ENCODE measurements at regions not wholly inside any gene's neighbourhood (a gene's known extent, or its start where the extent isn't known, plus 50 kb on each side); places are given as distances from the start of the nearest gene placed in this dataset.

DNA sequence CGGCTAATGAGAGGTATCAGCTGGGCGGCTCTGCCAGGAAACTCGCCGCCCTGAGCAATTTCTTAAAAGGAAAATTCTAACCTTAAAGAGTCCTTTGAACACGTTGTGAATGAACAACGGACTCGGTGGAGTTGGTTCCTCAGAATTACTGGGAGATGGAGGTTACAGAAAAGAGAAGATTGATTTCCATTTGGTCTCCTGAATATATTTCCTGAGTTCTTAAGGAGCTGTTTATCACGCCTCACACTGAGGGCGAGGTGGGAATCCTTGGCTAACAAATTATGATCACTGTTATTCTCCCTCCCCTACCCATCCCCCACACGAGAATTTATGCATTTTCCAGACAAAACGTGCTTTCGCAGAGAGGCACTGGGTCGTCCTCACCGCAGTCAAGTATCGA, 194.5 kb upstream of the C14orf180 start:
- TF ChIP-seq ZNF121 (tag by site-specific recombination; IDR thresholded peaks at IDR 0.05) (no peak), ZNF114 (tag by site-specific recombination; IDR thresholded peaks at IDR 0.05) (no peak)
- TF ChIP-seq, protein P1, sequence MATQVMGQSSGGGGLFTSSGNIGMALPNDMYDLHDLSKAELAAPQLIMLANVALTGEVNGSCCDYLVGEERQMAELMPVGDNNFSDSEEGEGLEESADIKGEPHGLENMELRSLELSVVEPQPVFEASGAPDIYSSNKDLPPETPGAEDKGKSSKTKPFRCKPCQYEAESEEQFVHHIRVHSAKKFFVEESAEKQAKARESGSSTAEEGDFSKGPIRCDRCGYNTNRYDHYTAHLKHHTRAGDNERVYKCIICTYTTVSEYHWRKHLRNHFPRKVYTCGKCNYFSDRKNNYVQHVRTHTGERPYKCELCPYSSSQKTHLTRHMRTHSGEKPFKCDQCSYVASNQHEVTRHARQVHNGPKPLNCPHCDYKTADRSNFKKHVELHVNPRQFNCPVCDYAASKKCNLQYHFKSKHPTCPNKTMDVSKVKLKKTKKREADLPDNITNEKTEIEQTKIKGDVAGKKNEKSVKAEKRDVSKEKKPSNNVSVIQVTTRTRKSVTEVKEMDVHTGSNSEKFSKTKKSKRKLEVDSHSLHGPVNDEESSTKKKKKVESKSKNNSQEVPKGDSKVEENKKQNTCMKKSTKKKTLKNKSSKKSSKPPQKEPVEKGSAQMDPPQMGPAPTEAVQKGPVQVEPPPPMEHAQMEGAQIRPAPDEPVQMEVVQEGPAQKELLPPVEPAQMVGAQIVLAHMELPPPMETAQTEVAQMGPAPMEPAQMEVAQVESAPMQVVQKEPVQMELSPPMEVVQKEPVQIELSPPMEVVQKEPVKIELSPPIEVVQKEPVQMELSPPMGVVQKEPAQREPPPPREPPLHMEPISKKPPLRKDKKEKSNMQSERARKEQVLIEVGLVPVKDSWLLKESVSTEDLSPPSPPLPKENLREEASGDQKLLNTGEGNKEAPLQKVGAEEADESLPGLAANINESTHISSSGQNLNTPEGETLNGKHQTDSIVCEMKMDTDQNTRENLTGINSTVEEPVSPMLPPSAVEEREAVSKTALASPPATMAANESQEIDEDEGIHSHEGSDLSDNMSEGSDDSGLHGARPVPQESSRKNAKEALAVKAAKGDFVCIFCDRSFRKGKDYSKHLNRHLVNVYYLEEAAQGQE (tag by site-specific recombination; IDR thresholded peaks at IDR 0.05), result no peak
- no peaks in the 10 kb centered on the region for H3K4me1 ChIP-seq (ENCODE audit: control insufficient read depth, insufficient read depth, low read length)
- no peak overlapping the region for H3K4me3 ChIP-seq (ENCODE audit: low read depth, low read length)
- H3K27ac ChIP-seq (ENCODE audit: extremely low read depth, low read depth, low read length), result no peak overlapping the region
- POLR2A ChIA-PET, result no interaction called here
- CTCF ChIA-PET, result no interaction called here
- no peaks in the 10 kb centered on the region for H3K9me3 ChIP-seq (ENCODE audit: control insufficient read depth, insufficient read depth, low read depth, low read length)
- no peaks in the 10 kb centered on the region for H3K36me3 ChIP-seq (ENCODE audit: control insufficient read depth in 2 of 2, insufficient read depth in 1 of 2, low read length in 2 of 2)

DNA sequence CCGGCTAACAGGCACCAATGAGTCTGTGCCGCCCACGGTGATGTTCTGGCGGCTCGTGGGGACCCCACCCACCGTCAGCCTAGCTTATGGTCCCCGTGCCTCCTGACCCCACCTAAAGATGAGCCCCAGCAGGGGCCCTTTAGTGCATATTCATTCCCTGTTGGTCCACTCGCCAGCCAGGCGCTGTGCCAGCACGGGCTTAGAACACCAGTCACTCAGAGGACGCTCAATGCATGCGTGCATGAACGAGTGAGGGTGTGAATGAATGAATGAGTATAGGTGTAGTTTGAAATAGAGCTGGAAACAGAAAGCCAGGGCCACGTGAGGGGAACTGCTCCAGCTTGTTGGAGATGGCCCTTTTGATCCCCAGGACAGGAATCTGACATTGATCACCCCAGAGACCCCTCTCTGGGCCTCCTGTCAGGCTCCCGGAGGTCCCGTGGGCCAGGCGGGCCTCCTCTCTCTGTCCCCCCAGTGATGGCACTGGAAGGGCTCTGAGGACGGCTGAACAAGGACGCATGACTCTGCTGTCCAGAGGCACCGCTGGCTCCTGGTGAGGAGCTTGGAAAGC, 193.9 kb upstream of the C14orf180 start:
- H3K4me3 ChIP-seq (ENCODE audit: low read depth, low read length), result no peak overlapping the region
- ChIA-PET CTCF (no interaction called here), POLR2A (no interaction called here)
- no peak overlapping the region for H3K27ac ChIP-seq (ENCODE audit: extremely low read depth, low read depth, low read length)
- no peaks in the 10 kb centered on the region for H3K4me1 ChIP-seq (ENCODE audit: control insufficient read depth, insufficient read depth, low read length)
- no peaks in the 10 kb centered on the region for H3K36me3 ChIP-seq (ENCODE audit: control insufficient read depth in 2 of 2, insufficient read depth in 1 of 2, low read length in 2 of 2)
- no peaks in the 10 kb centered on the region for H3K9me3 ChIP-seq (ENCODE audit: control insufficient read depth, insufficient read depth, low read depth, low read length)
- TF ChIP-seq, protein P2, sequence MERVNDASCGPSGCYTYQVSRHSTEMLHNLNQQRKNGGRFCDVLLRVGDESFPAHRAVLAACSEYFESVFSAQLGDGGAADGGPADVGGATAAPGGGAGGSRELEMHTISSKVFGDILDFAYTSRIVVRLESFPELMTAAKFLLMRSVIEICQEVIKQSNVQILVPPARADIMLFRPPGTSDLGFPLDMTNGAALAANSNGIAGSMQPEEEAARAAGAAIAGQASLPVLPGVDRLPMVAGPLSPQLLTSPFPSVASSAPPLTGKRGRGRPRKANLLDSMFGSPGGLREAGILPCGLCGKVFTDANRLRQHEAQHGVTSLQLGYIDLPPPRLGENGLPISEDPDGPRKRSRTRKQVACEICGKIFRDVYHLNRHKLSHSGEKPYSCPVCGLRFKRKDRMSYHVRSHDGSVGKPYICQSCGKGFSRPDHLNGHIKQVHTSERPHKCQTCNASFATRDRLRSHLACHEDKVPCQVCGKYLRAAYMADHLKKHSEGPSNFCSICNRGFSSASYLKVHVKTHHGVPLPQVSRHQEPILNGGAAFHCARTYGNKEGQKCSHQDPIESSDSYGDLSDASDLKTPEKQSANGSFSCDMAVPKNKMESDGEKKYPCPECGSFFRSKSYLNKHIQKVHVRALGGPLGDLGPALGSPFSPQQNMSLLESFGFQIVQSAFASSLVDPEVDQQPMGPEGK (tag by site-specific recombination; IDR thresholded peaks at IDR 0.05), result no peak
- TF ChIP-seq ZBTB8A (tag by site-specific recombination; IDR thresholded peaks at IDR 0.05) (no peak), ZNF48 (tag by site-specific recombination; IDR thresholded peaks at IDR 0.05) (no peak), GLI2 (tag by site-specific recombination; IDR thresholded peaks at IDR 0.05; ENCODE audit: borderline replicate concordance, low read depth) (no peak)

DNA sequence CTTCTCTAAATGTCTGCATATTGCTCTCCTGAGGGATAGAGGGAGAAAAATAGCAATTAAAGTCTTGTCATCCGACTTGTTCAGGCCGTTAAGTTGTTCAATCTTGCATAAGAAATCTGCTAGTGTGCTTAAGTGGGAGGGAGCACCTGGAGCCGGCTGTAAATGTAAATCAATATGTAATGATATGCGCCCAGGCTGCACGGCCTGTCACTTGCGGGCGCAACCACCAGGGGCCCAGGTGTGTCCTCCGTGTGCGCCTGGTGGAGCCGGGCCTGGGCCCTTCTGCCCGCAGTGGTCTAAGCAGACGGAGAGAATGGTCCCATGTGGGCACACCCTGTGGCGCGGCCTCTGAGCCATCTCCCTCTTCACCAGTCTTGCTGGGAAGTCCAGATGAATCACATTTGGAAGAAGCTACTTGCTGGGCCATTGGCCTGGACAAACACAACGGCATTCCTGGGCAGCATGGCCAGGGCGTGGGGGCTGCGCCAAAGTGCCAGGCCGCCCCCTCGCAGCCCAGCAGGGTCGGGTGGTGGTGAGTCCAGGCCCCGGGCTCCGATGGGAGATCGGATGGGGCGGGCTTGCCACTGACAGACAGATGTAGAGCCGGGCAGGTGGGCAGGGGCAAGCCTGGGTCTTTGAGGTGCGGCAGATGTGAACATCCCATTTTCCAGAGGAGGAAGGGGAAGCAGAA, 193.3 kb upstream of the C14orf180 start:
- CTCF ChIA-PET, result no interaction called here

More for the DNA sequence above, 193.3 kb upstream of the C14orf180 start:
- TF ChIP-seq, protein P3, sequence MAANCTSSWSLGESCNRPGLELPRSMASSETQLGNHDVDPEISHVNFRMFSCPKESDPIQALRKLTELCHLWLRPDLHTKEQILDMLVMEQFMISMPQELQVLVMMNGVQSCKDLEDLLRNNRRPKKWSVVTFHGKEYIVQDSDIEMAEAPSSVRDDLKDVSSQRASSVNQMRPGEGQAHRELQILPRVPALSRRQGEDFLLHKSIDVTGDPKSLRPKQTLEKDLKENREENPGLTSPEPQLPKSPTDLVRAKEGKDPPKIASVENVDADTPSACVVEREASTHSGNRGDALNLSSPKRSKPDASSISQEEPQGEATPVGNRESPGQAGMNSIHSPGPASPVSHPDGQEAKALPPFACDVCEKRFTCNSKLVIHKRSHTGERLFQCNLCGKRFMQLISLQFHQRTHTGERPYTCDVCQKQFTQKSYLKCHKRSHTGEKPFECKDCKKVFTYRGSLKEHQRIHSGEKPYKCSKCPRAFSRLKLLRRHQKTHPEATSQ (tag by site-specific recombination; IDR thresholded peaks at IDR 0.05), result no peak
- TF ChIP-seq ZNF426 (tag by site-specific recombination; IDR thresholded peaks at IDR 0.05) (no peak), SCRT1 (tag by site-specific recombination; IDR thresholded peaks at IDR 0.05; ENCODE audit: borderline replicate concordance) (no peak), ZNF341 (tag by site-specific recombination; IDR thresholded peaks at IDR 0.05; ENCODE audit: low read depth) (no peak), TRIM28 (IDR thresholded peaks at IDR 0.05; ENCODE audit: borderline replicate concordance, low read length) (no peak), ZNF169 (tag by site-specific recombination; IDR thresholded peaks at IDR 0.05) (no peak), GLI2 (tag by site-specific recombination; IDR thresholded peaks at IDR 0.05; ENCODE audit: borderline replicate concordance, low read depth) (no peak), BCL11B (tag by site-specific recombination; IDR thresholded peaks at IDR 0.05; ENCODE audit: low read depth) (no peak), GLIS1 (tag by site-specific recombination; IDR thresholded peaks at IDR 0.05) (no peak)
- TF ChIP-seq, protein P4, sequence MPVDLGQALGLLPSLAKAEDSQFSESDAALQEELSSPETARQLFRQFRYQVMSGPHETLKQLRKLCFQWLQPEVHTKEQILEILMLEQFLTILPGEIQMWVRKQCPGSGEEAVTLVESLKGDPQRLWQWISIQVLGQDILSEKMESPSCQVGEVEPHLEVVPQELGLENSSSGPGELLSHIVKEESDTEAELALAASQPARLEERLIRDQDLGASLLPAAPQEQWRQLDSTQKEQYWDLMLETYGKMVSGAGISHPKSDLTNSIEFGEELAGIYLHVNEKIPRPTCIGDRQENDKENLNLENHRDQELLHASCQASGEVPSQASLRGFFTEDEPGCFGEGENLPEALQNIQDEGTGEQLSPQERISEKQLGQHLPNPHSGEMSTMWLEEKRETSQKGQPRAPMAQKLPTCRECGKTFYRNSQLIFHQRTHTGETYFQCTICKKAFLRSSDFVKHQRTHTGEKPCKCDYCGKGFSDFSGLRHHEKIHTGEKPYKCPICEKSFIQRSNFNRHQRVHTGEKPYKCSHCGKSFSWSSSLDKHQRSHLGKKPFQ (tag by site-specific recombination; IDR thresholded peaks at IDR 0.05), result no peak
- Histone ChIP-seq H3K27ac (ENCODE audit: extremely low read depth, low read depth, low read length) (no peak overlapping the region), H3K9me3 (ENCODE audit: control insufficient read depth, insufficient read depth, low read depth, low read length) (no peaks in the 10 kb centered on the region), H3K4me3 (ENCODE audit: low read depth, low read length) (no peak overlapping the region), H3K36me3 (ENCODE audit: control insufficient read depth in 2 of 2, insufficient read depth in 1 of 2, low read length in 2 of 2) (no peaks in the 10 kb centered on the region), H3K4me1 (ENCODE audit: control insufficient read depth, insufficient read depth, low read length) (no peaks in the 10 kb centered on the region)
- POLR2A ChIA-PET, result no interaction called here

Data from HEK293 (cell line).